T-helper 17 cell (primary cell): ENCODE measurements at regions not wholly inside any gene's neighbourhood (a gene's known extent, or its start where the extent isn't known, plus 50 kb on each side); places are given as distances from the start of the nearest gene placed in this dataset.

Experiments used
- ATAC-seq: fragments of 150-1000 bp; cut with Tn5 transposase; 2 replicates; pipeline ENCODE4 v1.10.0; 2021; ENCODE audit warnings: mild to moderate bottlenecking, moderate library complexity
- DNase-seq, 3 donors: peaks; one replicate each; pipeline versions ENCODE4 v3.0.0 to v3.0.0-alpha.2; 2020 to 2021
- H3K9me3 ChIP-seq: one replicate; pipeline ENCODE4 v1.7.0; 2013; ENCODE audit warnings: low read length, mild to moderate bottlenecking; ENCODE audit not compliant: control insufficient read depth, poor library complexity, severe bottlenecking
- H3K27ac Mint-ChIP-seq: one replicate; pipeline ENCODE4 v1.8.0; 2022; ENCODE audit warnings: mild to moderate bottlenecking, moderate library complexity, mixed read lengths
- H3K27me3 Mint-ChIP-seq: one replicate; pipeline ENCODE4 v1.8.0; 2022; ENCODE audit warnings: mixed read lengths
- H3K36me3 Mint-ChIP-seq: one replicate; pipeline ENCODE4 v1.8.0; 2022; ENCODE audit warnings: low read depth, mixed read lengths
- H3K4me1 Mint-ChIP-seq: one replicate; pipeline ENCODE4 v1.8.0; 2022; ENCODE audit warnings: mild to moderate bottlenecking, mixed read lengths
- H3K4me3 Mint-ChIP-seq: one replicate; pipeline ENCODE4 v1.8.0; 2022; ENCODE audit warnings: mild to moderate bottlenecking, moderate library complexity, mixed read lengths

DNA sequence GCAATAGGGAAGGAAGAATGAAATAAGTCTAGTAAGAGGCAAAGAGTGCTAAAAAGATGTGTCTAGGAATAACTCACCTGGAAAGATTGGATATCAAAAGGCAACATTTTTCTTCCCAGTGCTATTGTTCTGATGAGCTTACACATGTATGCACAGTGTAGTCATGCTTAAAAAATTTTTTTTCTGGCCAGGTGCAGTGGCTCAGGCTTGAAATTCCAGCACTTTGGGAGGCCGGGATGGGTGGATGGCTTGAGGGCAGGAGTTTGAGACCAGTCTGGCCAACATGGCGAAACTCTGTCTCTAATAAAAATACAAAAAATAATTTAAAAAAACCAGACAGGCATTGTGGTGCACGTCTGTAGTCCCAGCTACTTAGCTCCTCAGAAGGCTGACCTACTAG lies 795.8 kb upstream of the IGFBP7 start:
- Mint-ChIP-seq H3K4me1 (no peaks in the 10 kb centered on the region), H3K27ac (no peak overlapping the region), H3K4me3 (no peak overlapping the region), H3K27me3 (no peaks in the 10 kb centered on the region), H3K36me3 (no peaks in the 10 kb centered on the region)
- H3K9me3 ChIP-seq, result no peaks in the 10 kb centered on the region
- ATAC-seq (no peak), DNase-seq (no peak)

DNA sequence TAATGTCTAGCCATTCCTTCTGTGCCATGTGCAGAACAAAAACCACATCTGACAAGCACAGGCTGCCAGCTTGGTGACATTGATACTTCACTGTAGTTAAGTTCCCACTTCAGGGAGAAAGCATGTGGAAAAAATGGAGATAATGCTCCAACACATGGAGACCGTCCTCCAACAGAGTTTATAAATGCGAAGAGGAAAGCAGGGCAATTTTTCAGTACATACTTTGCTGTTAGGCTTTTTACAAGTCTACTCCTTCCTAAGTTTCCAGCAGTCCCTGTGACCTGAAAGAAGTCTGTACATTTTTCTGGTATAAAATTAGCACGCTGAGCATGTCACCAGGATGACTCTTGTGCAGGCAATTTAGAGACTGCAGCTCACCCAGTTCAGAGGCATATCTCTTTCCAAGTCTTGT lies 766.9 kb upstream of the IGFBP7 start:
- Mint-ChIP-seq H3K27ac (no peak overlapping the region), H3K4me1 (no peaks in the 10 kb centered on the region), H3K36me3 (no peaks in the 10 kb centered on the region), H3K4me3 (no peak overlapping the region), H3K27me3 (no peaks in the 10 kb centered on the region)
- no peaks in the 10 kb centered on the region for H3K9me3 ChIP-seq
- DNase-seq (no peak), ATAC-seq (no peak)

GRCh38 chr4:57875829-57876392 lies 765.7 kb upstream of the IGFBP7 start:
- no peaks in the 10 kb centered on the region for H3K9me3 ChIP-seq
- H3K36me3 Mint-ChIP-seq, result no peaks in the 10 kb centered on the region

DNA sequence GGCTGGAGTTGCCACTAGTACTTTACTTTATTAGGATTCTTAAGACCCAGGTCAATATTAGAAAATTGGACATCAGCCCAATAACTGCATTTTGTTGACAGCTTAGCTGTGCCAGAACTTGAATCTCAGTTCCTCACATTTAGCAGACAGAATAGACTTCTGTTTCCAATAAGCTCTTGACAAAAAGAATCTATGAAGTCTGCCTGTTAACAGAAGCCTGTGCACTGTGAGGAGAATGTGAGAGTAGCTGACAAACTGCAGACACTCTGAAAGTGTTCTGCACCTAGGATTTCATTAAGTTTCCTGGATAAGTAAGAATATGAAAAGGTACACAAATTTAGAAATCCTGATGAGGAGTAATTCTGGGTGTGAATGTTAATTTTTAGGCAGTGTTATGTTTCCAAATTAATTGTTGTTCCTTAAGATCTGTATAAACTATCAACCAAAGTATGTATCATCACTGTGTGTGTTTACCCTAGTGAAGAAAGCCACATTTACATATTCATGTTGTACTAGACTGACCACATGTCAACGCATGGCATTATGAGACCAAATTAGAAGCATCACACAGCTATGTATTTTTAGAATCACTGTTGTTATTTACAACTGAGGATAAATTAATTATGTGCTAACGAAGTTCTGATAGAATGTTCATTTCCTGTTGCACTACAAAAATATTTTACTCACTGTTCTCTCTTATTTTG lies 756.4 kb upstream of the IGFBP7 start:
- H3K4me3 Mint-ChIP-seq, result no peak overlapping the region
- DNase-seq, result no peak
- ATAC-seq, result no peak
- no peaks in the 10 kb centered on the region for H3K27me3 Mint-ChIP-seq
- H3K27ac Mint-ChIP-seq, result no peak overlapping the region
- no peaks in the 10 kb centered on the region for H3K36me3 Mint-ChIP-seq
- no peaks in the 10 kb centered on the region for H3K9me3 ChIP-seq
- H3K4me1 Mint-ChIP-seq, result no peaks in the 10 kb centered on the region

More at GRCh38 chr4:57875829-57876392, 765.7 kb upstream of the IGFBP7 start:
- DNase-seq (no peak), ATAC-seq (no peak)
- H3K27me3 Mint-ChIP-seq, result no peaks in the 10 kb centered on the region
- no peaks in the 10 kb centered on the region for H3K4me1 Mint-ChIP-seq
- H3K27ac Mint-ChIP-seq, result no peak overlapping the region
- H3K4me3 Mint-ChIP-seq, result no peak overlapping the region

DNA sequence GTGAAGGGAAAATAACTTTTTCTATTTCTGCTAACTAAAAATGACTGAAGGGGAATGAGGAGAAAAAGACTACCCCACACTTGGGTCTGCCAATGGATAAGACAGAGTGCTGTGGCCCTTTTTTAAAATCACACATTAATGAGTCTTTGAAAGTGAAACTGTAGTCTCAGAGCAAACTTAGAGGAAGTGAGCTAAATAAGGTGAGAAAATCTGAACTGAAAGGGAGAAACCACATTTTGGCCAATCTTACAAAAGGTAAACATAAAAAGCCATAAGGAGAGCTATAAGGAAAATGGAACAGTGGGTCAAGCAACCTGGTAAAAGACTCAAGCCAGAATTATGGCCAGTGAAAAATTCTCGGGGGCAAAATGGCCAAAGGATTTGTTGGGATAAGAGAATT lies 755.1 kb upstream of the IGFBP7 start:
- ATAC-seq (no peak), DNase-seq (no peak)
- H3K27ac Mint-ChIP-seq, result no peak overlapping the region
- no peaks in the 10 kb centered on the region for H3K4me1 Mint-ChIP-seq
- H3K9me3 ChIP-seq, result no peaks in the 10 kb centered on the region
- H3K36me3 Mint-ChIP-seq, result no peaks in the 10 kb centered on the region
- H3K4me3 Mint-ChIP-seq, result no peak overlapping the region
- H3K27me3 Mint-ChIP-seq, result no peaks in the 10 kb centered on the region

DNA sequence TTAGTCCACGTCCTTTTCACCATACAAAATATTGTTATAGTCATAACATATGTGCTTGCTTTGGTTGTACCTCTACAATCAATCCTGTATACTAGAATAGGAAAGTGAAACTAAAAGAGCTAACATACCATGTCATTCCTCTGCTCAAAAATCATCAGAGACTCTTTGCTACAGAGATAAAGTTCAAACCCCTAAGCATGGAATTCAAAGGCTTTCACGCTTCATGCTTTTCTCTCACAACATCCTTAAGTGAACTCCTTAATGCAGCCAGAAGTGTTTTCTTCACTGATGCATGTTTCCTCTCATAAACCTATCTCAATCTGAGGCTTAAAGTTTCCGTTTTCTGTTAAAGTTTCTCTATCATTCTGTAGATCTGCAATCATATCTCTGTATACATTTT lies 744.6 kb upstream of the IGFBP7 start:
- ATAC-seq, result no peak
- H3K4me3 Mint-ChIP-seq, result no peak overlapping the region
- H3K9me3 ChIP-seq, result no peaks in the 10 kb centered on the region
- no peak for DNase-seq
- H3K4me1 Mint-ChIP-seq, result no peaks in the 10 kb centered on the region
- no peaks in the 10 kb centered on the region for H3K27me3 Mint-ChIP-seq
- no peak overlapping the region for H3K27ac Mint-ChIP-seq
- no peaks in the 10 kb centered on the region for H3K36me3 Mint-ChIP-seq

- no peaks in the 10 kb centered on the region for H3K36me3 Mint-ChIP-seq
- DNase-seq (no peak), ATAC-seq (no peak)
- no peaks in the 10 kb centered on the region for H3K4me1 Mint-ChIP-seq
- no peak overlapping the region for H3K27ac Mint-ChIP-seq
- no peak overlapping the region for H3K4me3 Mint-ChIP-seq
- no peaks in the 10 kb centered on the region for H3K27me3 Mint-ChIP-seq
- H3K9me3 ChIP-seq, result no peaks in the 10 kb centered on the region
These were observed 740.0 kb upstream of the IGFBP7 start for GRCh38 chr4:57850141-57850540.

GRCh38 chr4:57832083-57832482 lies 721.9 kb upstream of the IGFBP7 start:
- Mint-ChIP-seq H3K27ac (no peak overlapping the region), H3K27me3 (no peaks in the 10 kb centered on the region), H3K4me3 (no peak overlapping the region), H3K36me3 (no peaks in the 10 kb centered on the region), H3K4me1 (no peaks in the 10 kb centered on the region)
- no peaks in the 10 kb centered on the region for H3K9me3 ChIP-seq
- no peak for ATAC-seq
- DNase-seq, result no peak

GRCh38 chr4:57789666-57790065 lies 679.5 kb upstream of the IGFBP7 start:
- H3K27me3 Mint-ChIP-seq, result no peaks in the 10 kb centered on the region
- H3K9me3 ChIP-seq, result no peaks in the 10 kb centered on the region
- H3K27ac Mint-ChIP-seq, result no peak overlapping the region
- H3K4me1 Mint-ChIP-seq, result no peaks in the 10 kb centered on the region
- H3K4me3 Mint-ChIP-seq, result no peak overlapping the region
- no peak for DNase-seq
- no peaks in the 10 kb centered on the region for H3K36me3 Mint-ChIP-seq
- no peak for ATAC-seq

GRCh38 chr4:57777876-57778275 lies 667.7 kb upstream of the IGFBP7 start:
- H3K27ac Mint-ChIP-seq, result no peak overlapping the region

GRCh38 chr4:57774681-57775080 lies 664.5 kb upstream of the IGFBP7 start:
- Mint-ChIP-seq H3K27me3 (no peaks in the 10 kb centered on the region), H3K36me3 (no peaks in the 10 kb centered on the region), H3K4me1 (no peaks in the 10 kb centered on the region), H3K27ac (no peak overlapping the region), H3K4me3 (no peak overlapping the region)
- no peaks in the 10 kb centered on the region for H3K9me3 ChIP-seq
- ATAC-seq (no peak), DNase-seq (no peak)

More at GRCh38 chr4:57777876-57778275, 667.7 kb upstream of the IGFBP7 start:
- H3K9me3 ChIP-seq, result no peaks in the 10 kb centered on the region
- ATAC-seq (no peak), DNase-seq (no peak)
- Mint-ChIP-seq H3K4me3 (no peak overlapping the region), H3K36me3 (no peaks in the 10 kb centered on the region), H3K4me1 (no peaks in the 10 kb centered on the region), H3K27me3 (no peaks in the 10 kb centered on the region)

GRCh38 chr4:57774171-57774570 lies 664.0 kb upstream of the IGFBP7 start:
- DNase-seq (no peak), ATAC-seq (no peak)
- no peak overlapping the region for H3K4me3 Mint-ChIP-seq
- no peaks in the 10 kb centered on the region for H3K9me3 ChIP-seq
- no peaks in the 10 kb centered on the region for H3K27me3 Mint-ChIP-seq
- no peaks in the 10 kb centered on the region for H3K4me1 Mint-ChIP-seq
- no peaks in the 10 kb centered on the region for H3K36me3 Mint-ChIP-seq
- no peak overlapping the region for H3K27ac Mint-ChIP-seq

DNA sequence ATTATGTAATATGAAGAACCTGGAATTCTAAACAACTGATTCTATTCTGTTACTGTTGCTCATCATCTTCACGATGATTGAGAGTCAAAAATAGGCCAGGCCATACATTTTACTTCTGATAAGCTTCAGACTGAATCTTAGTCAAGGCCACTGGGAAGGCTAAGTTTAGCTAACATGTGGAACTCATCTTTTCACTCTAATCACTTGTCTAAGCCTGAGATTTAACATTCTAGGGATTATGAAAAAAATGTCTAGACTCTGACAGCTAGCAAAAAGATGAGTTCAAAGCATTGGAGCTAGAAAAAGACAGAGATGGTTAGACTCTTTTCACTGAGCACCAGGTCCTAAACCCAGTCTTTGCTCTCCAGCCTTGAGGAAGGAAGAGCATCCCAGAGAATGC lies 656.2 kb upstream of the IGFBP7 start:
- no peaks in the 10 kb centered on the region for H3K9me3 ChIP-seq
- Mint-ChIP-seq H3K4me3 (no peak overlapping the region), H3K27ac (no peak overlapping the region), H3K27me3 (no peaks in the 10 kb centered on the region), H3K36me3 (no peaks in the 10 kb centered on the region), H3K4me1 (no peaks in the 10 kb centered on the region)
- DNase-seq, result no peak
- no peak for ATAC-seq

DNA sequence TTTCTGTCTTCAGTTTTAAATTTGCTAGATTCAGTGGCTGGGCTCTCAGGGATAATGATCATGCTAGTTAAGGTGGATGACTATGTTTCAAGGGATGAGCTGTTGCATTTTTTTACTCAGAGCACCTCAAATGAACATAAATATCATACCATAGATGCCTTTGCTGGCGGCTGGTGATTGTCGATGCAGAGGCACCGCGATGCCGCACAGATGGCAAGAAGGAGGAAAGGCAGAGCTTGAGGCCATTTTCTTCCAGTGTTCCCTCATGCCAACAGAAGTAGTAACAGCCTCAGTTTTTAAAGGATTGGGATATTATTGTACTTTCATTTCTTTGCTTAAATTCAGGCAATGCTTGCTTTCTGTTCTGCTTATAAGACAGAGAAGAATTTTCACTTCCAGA lies 654.7 kb upstream of the IGFBP7 start:
- no peak for ATAC-seq
- H3K27ac Mint-ChIP-seq, result no peak overlapping the region

More for the DNA sequence above, 654.7 kb upstream of the IGFBP7 start:
- H3K27me3 Mint-ChIP-seq, result no peaks in the 10 kb centered on the region
- H3K4me3 Mint-ChIP-seq, result no peak overlapping the region
- no peaks in the 10 kb centered on the region for H3K4me1 Mint-ChIP-seq
- H3K9me3 ChIP-seq, result no peaks in the 10 kb centered on the region
- H3K36me3 Mint-ChIP-seq, result no peaks in the 10 kb centered on the region
- DNase-seq, result no peak
